Left ventricle myocardium inferior (tissue), 1 donor: ENCODE measurements at regions not wholly inside any gene's neighbourhood (a gene's known extent, or its start where the extent isn't known, plus 50 kb on each side); places are given as distances from the start of the nearest gene placed in this dataset.
"Not testable (repeated sequence)": the region's sequence is repeated elsewhere in the genome, so short reads cannot be mapped to it uniquely, and the experiment has no call there.

Source experiments
- DNase-seq: peaks from one replicate; pipeline ENCODE4 v3.0.0-alpha.2; 2020
- H3K27ac ChIP-seq: fragments of 200-600 bp; replicated peaks from 2 replicates; pipeline ENCODE4 v1.8.0; 2021
- H3K27me3 ChIP-seq: fragments of 200-600 bp; 2 replicates; pipeline ENCODE4 v1.8.0; 2021; ENCODE audit warnings: low read depth
- H3K36me3 ChIP-seq: fragments of 200-600 bp; 2 replicates; pipeline ENCODE4 v1.8.0; 2021
- H3K4me1 ChIP-seq: fragments of 200-600 bp; 2 replicates; pipeline ENCODE4 v1.8.0; 2021
- H3K4me3 ChIP-seq: fragments of 200-600 bp; 2 replicates; pipeline ENCODE4 v1.8.0; 2021; ENCODE audit warnings: mild to moderate bottlenecking, moderate library complexity
- H3K9me3 ChIP-seq: fragments of 200-600 bp; replicated peaks from 2 replicates; pipeline ENCODE4 v1.8.0; 2021
- CTCF ChIP-seq: fragments of 200-600 bp; IDR thresholded peaks from 2 replicates; pipeline ENCODE4 v1.8.0; 2021; ENCODE audit warnings: antibody characterized with exemption, mild to moderate bottlenecking, borderline replicate concordance
- intact Hi-C: fragments of 100-400 bp; cut with micrococcal nuclease; formaldehyde crosslinking; loops from one replicate; pipeline ENCODE4 v1.11.0; 2022
- donor health status: DM: no; HTN: yes; CAD: no; lungs with severe emphysema.

DNA sequence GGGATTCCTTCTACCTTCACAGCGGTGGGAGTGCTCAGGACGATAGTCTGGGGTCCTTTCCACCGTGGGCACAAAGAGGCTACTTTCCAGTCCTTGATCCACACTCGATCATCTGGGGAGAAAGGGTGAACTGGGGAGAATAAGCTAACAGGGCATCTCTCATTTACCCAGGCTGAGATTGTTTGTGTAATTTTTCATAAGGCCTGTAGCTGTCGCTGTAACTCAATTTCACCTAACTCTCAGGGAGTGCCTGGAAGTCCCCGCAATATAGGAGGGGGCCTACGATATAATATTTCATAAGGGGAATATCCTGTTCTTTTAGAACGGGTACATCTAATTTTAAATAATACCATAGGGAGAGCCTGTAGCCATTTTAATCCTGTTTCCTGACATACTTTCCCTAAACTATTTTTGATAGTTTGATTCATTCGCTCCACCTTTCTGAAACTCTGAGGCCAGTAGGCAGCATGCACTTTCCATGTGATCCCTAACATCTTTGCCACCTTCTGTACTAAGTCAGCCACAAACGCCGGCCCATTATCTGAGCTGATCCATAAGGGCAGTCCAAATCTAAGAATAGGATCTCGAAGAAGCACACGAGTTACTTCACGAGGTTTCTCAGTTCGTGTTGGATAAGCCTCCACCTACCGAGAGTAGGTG is 127.2 kb upstream of the CCZ1B start:
- H3K4me3 ChIP-seq, intact Hi-C loops, DNase-seq, H3K27me3 ChIP-seq, H3K4me1 ChIP-seq, H3K36me3 ChIP-seq, H3K27ac ChIP-seq, H3K9me3 ChIP-seq: not testable (repeated sequence)
- peak; percentile 60 for TF ChIP-seq CTCF

DNA sequence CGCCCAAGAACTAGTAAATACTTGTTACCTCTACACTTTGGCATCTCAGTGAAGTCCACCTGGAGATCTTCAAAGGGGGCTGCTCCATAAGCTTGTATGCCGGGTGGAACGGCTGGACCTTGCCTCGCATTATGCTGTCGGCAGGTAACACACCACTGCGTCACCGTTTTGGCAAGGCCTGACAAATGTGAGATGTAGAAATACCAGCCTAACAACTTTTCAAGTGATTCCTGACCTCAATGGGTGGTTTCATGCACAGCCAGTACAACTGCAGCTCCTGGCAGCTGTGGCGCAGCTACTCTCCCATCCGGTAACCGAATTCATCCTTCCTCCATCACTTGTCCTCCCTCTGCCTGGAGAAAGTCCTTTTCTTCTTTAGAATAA is 127.7 kb upstream of the CCZ1B start:
- H3K9me3 ChIP-seq, intact Hi-C loops, H3K4me1 ChIP-seq, H3K4me3 ChIP-seq, DNase-seq, H3K27ac ChIP-seq, H3K27me3 ChIP-seq, H3K36me3 ChIP-seq: not testable (repeated sequence)

- H3K27me3 ChIP-seq, H3K4me3 ChIP-seq, DNase-seq, H3K27ac ChIP-seq, intact Hi-C loops, H3K9me3 ChIP-seq, H3K36me3 ChIP-seq, H3K4me1 ChIP-seq: not testable (repeated sequence)
Measured at GRCh38 chr7:6955385-6955784, 129.3 kb upstream of the CCZ1B start.

- H3K27ac ChIP-seq, H3K27me3 ChIP-seq, H3K9me3 ChIP-seq, H3K36me3 ChIP-seq, DNase-seq, H3K4me1 ChIP-seq, intact Hi-C loops, H3K4me3 ChIP-seq: not testable (repeated sequence)
Measured at GRCh38 chr7:6955990-6956566, 130.0 kb upstream of the CCZ1B start.

DNA sequence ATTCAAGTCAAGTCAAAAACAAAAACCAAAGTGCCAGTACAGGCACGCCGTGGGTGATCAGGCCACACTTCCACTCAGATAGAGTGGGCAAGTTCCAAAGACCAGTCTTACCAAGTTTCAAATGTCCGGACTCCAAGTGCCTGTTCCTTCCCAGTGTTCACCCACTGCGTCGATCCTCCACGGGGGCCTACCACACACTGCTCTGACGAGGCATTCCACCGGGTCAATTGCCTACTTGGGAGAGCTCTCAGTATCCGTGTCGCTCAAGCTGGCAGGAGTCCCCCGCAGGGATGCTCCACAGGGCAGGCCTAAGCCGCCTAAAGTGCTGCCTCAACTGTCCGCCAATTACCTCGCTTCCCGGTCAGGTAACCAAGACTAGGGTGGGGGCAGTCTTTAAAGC is 132.3 kb upstream of the CCZ1B start:
- H3K27me3 ChIP-seq, H3K9me3 ChIP-seq, H3K4me3 ChIP-seq, H3K4me1 ChIP-seq, DNase-seq, H3K27ac ChIP-seq, H3K36me3 ChIP-seq, intact Hi-C loops: not testable (repeated sequence)

GRCh38 chr7:6959942-6960341 is 133.9 kb upstream of the CCZ1B start:
- intact Hi-C loops, H3K4me1 ChIP-seq, H3K4me3 ChIP-seq, H3K36me3 ChIP-seq, H3K27ac ChIP-seq, DNase-seq, H3K27me3 ChIP-seq, H3K9me3 ChIP-seq: not testable (repeated sequence)

DNA sequence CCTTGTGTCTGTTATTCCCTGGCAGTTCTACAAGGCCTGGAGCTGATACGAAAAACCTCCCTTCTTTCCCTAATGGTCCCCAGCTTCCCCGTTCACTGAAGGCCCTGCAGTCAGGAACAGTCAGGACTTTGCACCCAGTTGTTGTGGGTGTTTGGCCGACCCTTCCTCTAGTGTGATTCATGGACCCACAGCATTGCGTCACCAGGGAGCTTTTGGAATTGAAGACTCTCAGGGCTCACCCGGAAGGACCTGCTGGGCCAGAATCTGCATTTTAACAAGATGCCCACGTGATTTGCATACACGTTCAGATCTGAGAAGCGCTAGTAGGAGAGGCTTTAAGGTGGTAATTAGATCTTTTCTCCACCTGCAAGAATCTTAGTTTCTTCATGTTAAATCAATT is 136.8 kb upstream of the CCZ1B start:
- H3K4me1 ChIP-seq, H3K27ac ChIP-seq, H3K27me3 ChIP-seq, H3K9me3 ChIP-seq, H3K36me3 ChIP-seq, intact Hi-C loops, DNase-seq, H3K4me3 ChIP-seq: not testable (repeated sequence)

GRCh38 chr7:6965051-6965450 is 139.0 kb upstream of the CCZ1B start:
- H3K27me3 ChIP-seq, H3K9me3 ChIP-seq, intact Hi-C loops, H3K27ac ChIP-seq, H3K36me3 ChIP-seq, H3K4me1 ChIP-seq, H3K4me3 ChIP-seq: not testable (repeated sequence)
- peak; percentile 28 for DNase-seq
- TF ChIP-seq CTCF, result peak; percentile 38

- H3K27me3 ChIP-seq, H3K4me1 ChIP-seq, H3K36me3 ChIP-seq, intact Hi-C loops, H3K4me3 ChIP-seq, H3K27ac ChIP-seq, DNase-seq: not testable (repeated sequence)
- H3K9me3 ChIP-seq, result peaks cover 13% of the 10 kb centered on the region
Measured at GRCh38 chr7:6970180-6970579, 144.1 kb upstream of the CCZ1B start.

GRCh38 chr7:6974876-6975275 is 148.8 kb upstream of the CCZ1B start:
- not testable (repeated sequence) for H3K27me3 ChIP-seq, H3K27ac ChIP-seq

GRCh38 chr7:6975346-6975745 is 149.3 kb upstream of the CCZ1B start:
- H3K27me3 ChIP-seq, H3K27ac ChIP-seq, H3K4me1 ChIP-seq, DNase-seq, intact Hi-C loops, H3K4me3 ChIP-seq, H3K36me3 ChIP-seq: not testable (repeated sequence)
- H3K9me3 ChIP-seq, result peaks cover 20% of the 10 kb centered on the region

More at GRCh38 chr7:6974876-6975275, 148.8 kb upstream of the CCZ1B start:
- H3K9me3 ChIP-seq, result peaks cover 20% of the 10 kb centered on the region
- intact Hi-C loops, H3K4me3 ChIP-seq, DNase-seq, H3K36me3 ChIP-seq, H3K4me1 ChIP-seq: not testable (repeated sequence)

GRCh38 chr7:6977368-6977767 is 151.3 kb upstream of the CCZ1B start:
- H3K4me1 ChIP-seq, DNase-seq, H3K9me3 ChIP-seq, H3K36me3 ChIP-seq, H3K27me3 ChIP-seq, intact Hi-C loops, H3K27ac ChIP-seq, H3K4me3 ChIP-seq: not testable (repeated sequence)
